SK-N-SH treated with all-trans-retinoic acid at 6 μM for 48 hours (cell line): ENCODE measurements at regions not wholly inside any gene's neighbourhood (a gene's known extent, or its start where the extent isn't known, plus 50 kb on each side); places are given as distances from the start of the nearest gene placed in this dataset.

Experiments used
- ATAC-seq: fragments of 200-7000 bp; cut with Tn5 transposase; 3 replicates; pipeline ENCODE4 v1.9.1; 2020; ENCODE audit warnings: mild to moderate bottlenecking, moderate library complexity
- ARNTL ChIP-seq: fragments of 450-650 bp; formaldehyde crosslinking; IDR thresholded peaks from 2 replicates; pipeline ENCODE4 v1.5.0; 2020; ENCODE audit warnings: low read depth, mild to moderate bottlenecking, moderate library complexity, borderline replicate concordance
- BACH2 ChIP-seq: fragments of 250-450 bp; sonication (Bioruptor Pico); IDR thresholded peaks from 2 replicates; pipeline ENCODE4 v1.9.0; 2021; ENCODE audit warnings: mild to moderate bottlenecking, borderline replicate concordance
- CREB5 ChIP-seq: fragments of 250-450 bp; sonication (Bioruptor Pico); IDR thresholded peaks from 2 replicates; pipeline ENCODE4 v1.5.1; 2020; ENCODE audit warnings: low read depth, mild to moderate bottlenecking, moderate library complexity
- CSDC2 ChIP-seq: fragments of 250-450 bp; sonication (Bioruptor Pico); IDR thresholded peaks from 2 replicates; pipeline ENCODE4 v1.5.0; 2020; ENCODE audit warnings: mild to moderate bottlenecking, moderate library complexity
- CSRNP3 ChIP-seq: fragments of 250-450 bp; sonication (Bioruptor Pico); IDR thresholded peaks from 2 replicates; pipeline ENCODE4 v1.5.1; 2021; ENCODE audit warnings: mild to moderate bottlenecking, moderate library complexity
- ESRRG ChIP-seq: fragments of 250-450 bp; sonication (Bioruptor Pico); IDR thresholded peaks from 2 replicates; pipeline ENCODE4 v1.6.1; 2021; ENCODE audit warnings: mild to moderate bottlenecking
- GLIS3 ChIP-seq: fragments of 250-450 bp; sonication (Bioruptor Pico); IDR thresholded peaks from 2 replicates; pipeline ENCODE4 v1.5.0; 2020; ENCODE audit warnings: mild to moderate bottlenecking, moderate library complexity
- ISL1 ChIP-seq: fragments of 250-450 bp; sonication (Bioruptor Pico); IDR thresholded peaks from 2 replicates; pipeline ENCODE4 v2.1.2; 2022; ENCODE audit warnings: mild to moderate bottlenecking, moderate library complexity
- OSR1 ChIP-seq: fragments of 250-450 bp; sonication (Bioruptor Pico); IDR thresholded peaks from 2 replicates; pipeline ENCODE4 v1.8.0; 2022; ENCODE audit warnings: moderate library complexity, mild to moderate bottlenecking, inconsistent platforms
- PATZ1 ChIP-seq: fragments of 250-450 bp; sonication (Bioruptor Pico); IDR thresholded peaks from 2 replicates; pipeline ENCODE4 v1.8.0; 2020; ENCODE audit warnings: mild to moderate bottlenecking, moderate library complexity, borderline replicate concordance
- POU6F1 ChIP-seq: fragments of 250-450 bp; sonication (Bioruptor Pico); IDR thresholded peaks from 2 replicates; pipeline ENCODE4 v1.8.0; 2021; ENCODE audit warnings: low read depth, mild to moderate bottlenecking, moderate library complexity, borderline replicate concordance
- PPARA ChIP-seq: fragments of 250-450 bp; sonication (Bioruptor Pico); IDR thresholded peaks from 2 replicates; pipeline ENCODE4 v1.5.0; 2020; ENCODE audit warnings: mild to moderate bottlenecking, borderline replicate concordance
- SNAI2 ChIP-seq: fragments of 250-450 bp; sonication (Bioruptor Pico); IDR thresholded peaks from 2 replicates; pipeline ENCODE4 v1.5.0; 2020; ENCODE audit warnings: mild to moderate bottlenecking, moderate library complexity
- TCF4 ChIP-seq: fragments of 250-450 bp; sonication (Bioruptor Pico); IDR thresholded peaks from 2 replicates; pipeline ENCODE4 v1.8.0; 2021; ENCODE audit warnings: mild to moderate bottlenecking, moderate library complexity, borderline replicate concordance
- TSHZ2 ChIP-seq: fragments of 250-450 bp; sonication (Bioruptor Pico); IDR thresholded peaks from 2 replicates; pipeline ENCODE4 v1.5.0; 2020; ENCODE audit warnings: mild to moderate bottlenecking, moderate library complexity
- ZC3H10 ChIP-seq: fragments of 250-450 bp; sonication (Bioruptor Pico); IDR thresholded peaks from 2 replicates; pipeline ENCODE4 v1.5.1; 2021; ENCODE audit warnings: mild to moderate bottlenecking, moderate library complexity
- ZFP3 ChIP-seq: fragments of 250-450 bp; sonication (Bioruptor Pico); IDR thresholded peaks from 2 replicates; pipeline ENCODE4 v1.5.0; 2020; ENCODE audit warnings: mild to moderate bottlenecking, moderate library complexity
- ZFP30 ChIP-seq: fragments of 450-650 bp; formaldehyde crosslinking; IDR thresholded peaks from 2 replicates; pipeline ENCODE4 v1.5.0; 2022; ENCODE audit warnings: mild to moderate bottlenecking, moderate library complexity
- ZNF565 ChIP-seq: fragments of 450-650 bp; formaldehyde crosslinking; conservative IDR thresholded peaks from 2 replicates; pipeline ENCODE4 v1.5.0; 2020; ENCODE audit warnings: low read depth, mild to moderate bottlenecking, moderate library complexity
- ZNF70 ChIP-seq: fragments of 450-650 bp; formaldehyde crosslinking; IDR thresholded peaks from 2 replicates; pipeline ENCODE4 v1.5.0; 2020; ENCODE audit warnings: mild to moderate bottlenecking, moderate library complexity
- ZNF8 ChIP-seq: fragments of 450-650 bp; formaldehyde crosslinking; IDR thresholded peaks from 2 replicates; pipeline ENCODE4 v1.5.0; 2020; ENCODE audit warnings: mild to moderate bottlenecking, moderate library complexity

- ATAC-seq: peak; percentile 86
- no peak for TF ChIP-seq BACH2 (CRISPR knock-in tag)
- no peak for TF ChIP-seq PPARA
These were observed 1852.1 kb downstream of the TP53TG3F start for GRCh38 chr16:35311475-35311874.

GRCh38 chr16:35314298-35314697 lies 1854.9 kb downstream of the TP53TG3F start:
- TF ChIP-seq ARNTL: no peak
- no peak for ATAC-seq

GRCh38 chr16:35319536-35320192 lies 1860.3 kb downstream of the TP53TG3F start:
- TF ChIP-seq PATZ1 (CRISPR knock-in tag) (no peak), POU6F1 (CRISPR knock-in tag) (no peak), GLIS3 (CRISPR knock-in tag) (no peak), BACH2 (CRISPR knock-in tag) (no peak), ESRRG (no peak), TCF4 (no peak), TSHZ2 (CRISPR knock-in tag) (no peak)
- ATAC-seq: no peak

- ATAC-seq: no peak
- TF ChIP-seq ZC3H10 (no peak), CSDC2 (CRISPR knock-in tag) (no peak), PPARA (no peak), GLIS3 (CRISPR knock-in tag) (no peak), ZFP3 (CRISPR knock-in tag) (no peak), BACH2 (CRISPR knock-in tag) (no peak), ESRRG (no peak), ZNF8 (no peak), SNAI2 (CRISPR knock-in tag) (no peak), ZNF565 (CRISPR knock-in tag) (no peak), POU6F1 (CRISPR knock-in tag) (no peak), TCF4 (no peak), OSR1 (no peak), CREB5 (CRISPR knock-in tag) (no peak), ZNF70 (no peak), ARNTL (no peak), ZFP30 (CRISPR knock-in tag) (no peak), CSRNP3 (no peak), PATZ1 (CRISPR knock-in tag) (no peak), ISL1 (no peak)
These were observed 1866.5 kb downstream of the TP53TG3F start for GRCh38 chr16:35325936-35326335.
